HFFc6 (cell line): ENCODE measurements at regions not wholly inside any gene's neighbourhood (a gene's known extent, or its start where the extent isn't known, plus 50 kb on each side); places are given as distances from the start of the nearest gene placed in this dataset.

Source experiments
- DNase-seq: peaks from one replicate; pipeline ENCODE4 v3.0.0-alpha.2; 2018
- H3K27ac Mint-ChIP-seq: 2 replicates; pipeline ENCODE4 v1.8.0; 2020; ENCODE audit warnings: mild to moderate bottlenecking, mixed read lengths
- H3K27me3 Mint-ChIP-seq: 2 replicates; pipeline ENCODE4 v1.8.0; 2021; ENCODE audit warnings: mild to moderate bottlenecking, moderate library complexity, mixed read lengths; ENCODE audit not compliant: insufficient read depth
- H3K36me3 Mint-ChIP-seq: 2 replicates; pipeline ENCODE4 v1.8.0; 2021; ENCODE audit warnings: low read depth, mixed read lengths
- H3K4me1 Mint-ChIP-seq: 2 replicates; pipeline ENCODE4 v1.8.0; 2020; ENCODE audit warnings: low read depth, mixed read lengths
- H3K4me3 Mint-ChIP-seq: 2 replicates; pipeline ENCODE4 v1.8.0; 2020; ENCODE audit warnings: mild to moderate bottlenecking, moderate library complexity, mixed read lengths
- H3K9me3 Mint-ChIP-seq: 2 replicates; pipeline ENCODE4 v1.8.0; 2020; ENCODE audit warnings: mild to moderate bottlenecking, mixed read lengths
- TF ChIP-seq, protein P1 (sequence below): fragments of 200-600 bp; sonication (generic); IDR thresholded peaks from 2 replicates; pipeline ENCODE4 v1.5.0; 2021; ENCODE audit warnings: antibody characterized with exemption, mild to moderate bottlenecking

DNA sequence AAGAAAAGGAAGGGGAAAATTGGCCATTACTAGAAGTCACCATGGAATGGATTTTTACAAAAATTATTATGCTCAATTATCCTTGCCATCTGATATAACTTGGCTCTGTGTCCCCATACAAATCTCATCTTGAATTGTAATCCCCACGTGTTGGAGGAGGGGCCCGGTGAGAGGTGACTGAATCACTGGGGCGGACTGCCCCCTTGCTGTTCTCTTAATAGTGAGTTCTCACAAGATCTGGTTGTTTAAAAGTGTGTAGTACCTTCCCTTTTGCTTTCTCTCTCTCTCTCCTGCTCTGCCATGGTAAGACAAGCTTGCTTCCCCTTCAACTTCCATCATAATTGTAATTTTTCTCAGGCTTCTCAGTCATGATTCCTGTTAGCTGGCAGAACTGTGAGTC is 1023.6 kb downstream of the XPNPEP1 start:
- H3K9me3 Mint-ChIP-seq: no peaks in the 10 kb centered on the region; the same call in 1 of the 2 replicates
- H3K4me3 Mint-ChIP-seq: no peak overlapping the region
- no peaks in the 10 kb centered on the region for H3K36me3 Mint-ChIP-seq
- H3K27me3 Mint-ChIP-seq: peaks cover 2% of the 10 kb centered on the region; the same call in 1 of the 2 replicates
- H3K27ac Mint-ChIP-seq: no peak overlapping the region
- peaks cover 7% of the 10 kb centered on the region; the same call in 1 of the 2 replicates for H3K4me1 Mint-ChIP-seq
- no peak for DNase-seq
- TF ChIP-seq, protein P1, sequence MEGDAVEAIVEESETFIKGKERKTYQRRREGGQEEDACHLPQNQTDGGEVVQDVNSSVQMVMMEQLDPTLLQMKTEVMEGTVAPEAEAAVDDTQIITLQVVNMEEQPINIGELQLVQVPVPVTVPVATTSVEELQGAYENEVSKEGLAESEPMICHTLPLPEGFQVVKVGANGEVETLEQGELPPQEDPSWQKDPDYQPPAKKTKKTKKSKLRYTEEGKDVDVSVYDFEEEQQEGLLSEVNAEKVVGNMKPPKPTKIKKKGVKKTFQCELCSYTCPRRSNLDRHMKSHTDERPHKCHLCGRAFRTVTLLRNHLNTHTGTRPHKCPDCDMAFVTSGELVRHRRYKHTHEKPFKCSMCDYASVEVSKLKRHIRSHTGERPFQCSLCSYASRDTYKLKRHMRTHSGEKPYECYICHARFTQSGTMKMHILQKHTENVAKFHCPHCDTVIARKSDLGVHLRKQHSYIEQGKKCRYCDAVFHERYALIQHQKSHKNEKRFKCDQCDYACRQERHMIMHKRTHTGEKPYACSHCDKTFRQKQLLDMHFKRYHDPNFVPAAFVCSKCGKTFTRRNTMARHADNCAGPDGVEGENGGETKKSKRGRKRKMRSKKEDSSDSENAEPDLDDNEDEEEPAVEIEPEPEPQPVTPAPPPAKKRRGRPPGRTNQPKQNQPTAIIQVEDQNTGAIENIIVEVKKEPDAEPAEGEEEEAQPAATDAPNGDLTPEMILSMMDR: no peak

DNA sequence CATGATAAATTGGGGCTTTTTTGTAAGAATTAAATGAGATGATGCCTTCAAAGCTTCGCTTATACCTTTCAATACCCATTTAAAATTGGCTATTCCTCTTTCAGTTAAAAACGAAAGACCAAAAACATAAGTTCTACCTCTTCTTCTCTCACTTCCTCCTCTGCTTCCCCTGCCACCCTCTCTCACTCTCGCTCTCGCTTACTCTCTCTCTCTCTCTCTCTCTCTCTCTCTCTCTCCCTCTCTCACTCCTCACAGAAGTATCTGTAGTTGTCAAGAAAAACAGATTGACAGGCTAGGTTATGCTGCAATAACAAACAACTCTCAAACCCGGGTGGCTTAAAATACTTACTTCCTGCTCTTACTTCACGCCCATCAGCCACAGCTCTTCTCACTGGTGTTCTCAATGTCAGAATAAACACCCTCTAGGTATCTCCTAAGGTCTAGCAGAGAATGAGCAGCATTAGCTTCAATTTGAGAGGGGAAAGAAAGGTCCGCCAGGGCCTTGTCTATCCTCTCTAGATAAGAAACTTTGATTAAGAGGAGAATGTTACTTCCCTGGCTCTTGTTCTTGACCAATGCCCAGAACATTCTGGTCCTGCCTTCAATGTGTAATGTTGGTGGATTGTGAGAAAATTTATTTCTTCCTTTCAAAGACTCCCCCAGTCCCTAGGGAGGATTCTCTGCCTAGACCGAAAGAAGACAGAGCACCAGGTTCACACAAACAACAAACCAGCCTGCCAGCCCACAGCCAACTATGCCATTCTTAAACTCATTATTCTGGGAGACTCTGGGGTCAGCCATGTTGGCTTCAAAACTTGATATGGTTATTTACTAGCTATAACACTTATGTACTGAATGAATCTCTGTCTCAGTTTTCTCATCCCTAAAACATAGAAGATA is 1028.7 kb downstream of the XPNPEP1 start:
- Mint-ChIP-seq H3K27me3 (peaks cover 2% of the 10 kb centered on the region; the same call in 1 of the 2 replicates), H3K9me3 (peaks cover 4% of the 10 kb centered on the region; the same call in 1 of the 2 replicates), H3K36me3 (no peaks in the 10 kb centered on the region), H3K4me1 (no peaks in the 10 kb centered on the region), H3K27ac (no peak overlapping the region), H3K4me3 (no peak overlapping the region)
- DNase-seq: no peak
- TF ChIP-seq, protein P1: no peak

DNA sequence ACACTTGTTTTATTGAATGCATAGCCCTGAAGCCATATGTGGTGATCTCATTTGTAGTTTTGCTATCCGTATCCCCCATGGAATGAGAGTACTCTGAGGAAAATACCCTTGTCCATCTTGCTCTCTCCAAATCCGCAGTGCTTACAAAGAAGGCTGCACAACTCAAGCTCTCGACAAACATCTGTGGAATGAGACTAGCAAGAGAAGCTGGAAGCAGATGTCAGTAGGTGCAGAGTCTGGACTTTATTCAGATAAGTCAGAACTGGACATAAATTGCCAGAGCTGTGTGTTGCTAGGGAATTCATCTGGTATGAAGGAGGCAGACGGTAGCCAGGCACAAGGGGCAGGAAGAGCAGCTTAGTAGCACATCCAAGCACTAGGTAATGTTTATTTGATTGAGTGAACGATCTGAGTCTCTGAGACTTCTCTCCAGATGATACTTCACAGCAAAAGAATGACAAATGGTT is 1046.2 kb downstream of the XPNPEP1 start:
- H3K36me3 Mint-ChIP-seq: no peaks in the 10 kb centered on the region
- peak; percentile 29 for DNase-seq
- H3K27me3 Mint-ChIP-seq: no peaks in the 10 kb centered on the region; the same call in 1 of the 2 replicates
- peaks cover 10% of the 10 kb centered on the region; the same call in 1 of the 2 replicates for H3K4me1 Mint-ChIP-seq
- peak overlapping the region; percentile 43; the same call in 1 of the 2 replicates for H3K27ac Mint-ChIP-seq
- TF ChIP-seq, protein P1: no peak
- H3K9me3 Mint-ChIP-seq: no peaks in the 10 kb centered on the region; the same call in 1 of the 2 replicates
- peak overlapping the region; percentile 42; the same call in 1 of the 2 replicates for H3K4me3 Mint-ChIP-seq

DNA sequence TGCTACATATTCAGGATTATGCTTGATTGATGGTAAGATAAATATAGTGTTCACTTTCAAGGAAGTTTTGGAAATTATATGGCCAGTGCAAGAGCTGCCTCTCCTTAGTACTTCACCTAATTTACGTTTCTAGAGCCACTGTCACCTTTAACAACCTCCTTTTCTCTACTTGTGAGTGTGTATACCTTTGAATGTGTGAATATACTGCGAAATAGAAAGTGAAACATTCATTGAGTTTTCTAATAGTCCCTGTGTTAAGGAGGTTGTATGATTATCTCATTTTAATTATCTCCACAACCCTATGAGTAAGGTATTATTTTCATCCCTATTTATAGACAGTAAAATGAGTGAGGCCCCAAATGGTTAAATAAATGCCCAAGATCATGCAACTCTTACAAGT is 1050.5 kb downstream of the XPNPEP1 start:
- Mint-ChIP-seq H3K27ac (no peak overlapping the region), H3K9me3 (no peaks in the 10 kb centered on the region; the same call in 1 of the 2 replicates), H3K4me1 (peaks cover 10% of the 10 kb centered on the region; the same call in 1 of the 2 replicates), H3K27me3 (no peaks in the 10 kb centered on the region), H3K36me3 (no peaks in the 10 kb centered on the region), H3K4me3 (no peak overlapping the region)
- DNase-seq: no peak
- TF ChIP-seq, protein P1: no peak

DNA sequence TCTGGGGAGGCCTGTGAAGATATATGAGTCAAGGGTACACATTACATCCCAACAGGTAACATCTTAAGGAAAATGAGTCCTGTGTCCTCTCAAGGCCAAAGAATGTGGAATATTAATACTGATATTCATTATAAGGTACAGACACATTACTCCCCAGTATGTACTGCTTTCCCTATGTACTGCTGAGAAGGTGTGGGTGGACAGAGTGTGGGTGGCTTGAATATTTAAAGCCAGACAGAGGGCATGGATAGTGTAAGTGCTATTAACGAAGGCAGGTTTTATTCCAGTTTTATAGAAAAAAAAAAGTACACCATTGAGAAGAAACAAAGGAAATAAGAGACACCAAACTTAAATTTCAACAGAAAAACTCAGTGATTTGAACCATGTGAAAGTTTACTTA is 1054.4 kb downstream of the XPNPEP1 start:
- Mint-ChIP-seq H3K36me3 (no peaks in the 10 kb centered on the region), H3K27ac (no peak overlapping the region), H3K9me3 (peaks cover 6% of the 10 kb centered on the region), H3K27me3 (no peaks in the 10 kb centered on the region), H3K4me3 (no peak overlapping the region), H3K4me1 (no peaks in the 10 kb centered on the region)
- DNase-seq: no peak
- TF ChIP-seq, protein P1: no peak
